ENCODE measurements at regions not wholly inside any gene's neighbourhood (a gene's known extent, or its start where the extent isn't known, plus 50 kb on each side); places are given as distances from the start of the nearest gene placed in this dataset.

DNA sequence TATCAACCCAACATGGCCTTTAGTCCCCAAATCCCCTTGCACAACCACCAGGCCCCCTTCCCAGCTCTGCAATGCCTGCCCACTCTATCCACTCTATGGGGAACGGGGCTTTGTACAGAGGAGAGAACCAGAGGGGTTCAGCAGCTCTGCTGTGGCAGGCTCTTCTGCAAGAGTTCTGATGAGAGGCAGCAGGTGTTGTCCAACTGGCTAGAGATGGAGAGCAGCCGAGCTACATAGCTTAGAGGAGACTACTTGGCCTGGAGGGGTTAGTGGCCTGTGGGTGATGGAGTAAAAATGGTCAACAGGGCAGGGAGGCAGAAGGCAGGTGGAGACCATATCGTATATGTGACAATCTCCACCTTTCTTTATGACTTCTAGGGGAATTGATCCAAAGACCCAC is 103.0 kb downstream of the QPCT start:
- WGBS (ENCODE audit: insufficient coverage) = no CpG with 5 or more reads among the region's 3 CpGs
- no peak overlapping the region for H3K27ac Mint-ChIP-seq
- POLR2A ChIA-PET = no interaction called here

DNA sequence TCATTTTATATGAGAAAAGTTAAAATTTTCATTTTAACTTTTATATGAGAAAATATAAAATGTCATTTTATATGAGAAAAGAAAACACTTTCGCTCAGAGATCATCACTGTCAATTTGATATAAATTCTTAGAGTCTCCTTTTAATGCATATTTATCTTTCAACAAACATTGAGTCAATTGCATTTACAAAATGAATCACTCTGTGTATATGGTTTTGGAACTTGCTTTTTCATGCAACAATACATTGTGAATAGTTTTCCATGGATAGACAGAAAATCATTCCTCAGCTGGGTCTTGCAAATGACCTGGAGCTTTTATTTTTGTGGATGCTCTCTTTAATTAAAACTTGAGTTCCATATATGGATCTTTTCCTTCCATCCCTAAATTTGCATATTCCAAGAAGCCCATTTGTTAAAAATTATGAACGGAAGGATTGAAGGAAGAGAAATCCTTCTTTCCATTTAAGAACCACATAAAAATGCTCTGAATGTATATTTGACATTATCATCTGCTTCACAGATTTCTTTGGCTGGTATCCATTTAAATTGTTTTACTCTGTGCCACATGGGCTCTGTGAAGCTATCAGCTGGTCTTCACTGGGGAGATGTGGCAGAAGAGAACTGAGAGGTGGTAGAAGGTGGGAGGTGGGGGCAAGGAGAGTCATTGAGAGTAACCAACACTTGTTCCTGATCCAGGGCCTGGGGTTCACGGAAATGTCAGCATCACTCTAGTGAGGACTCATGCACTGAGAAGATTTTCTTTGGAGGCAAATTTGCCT is 104.1 kb downstream of the QPCT start:
- WGBS (ENCODE audit: insufficient coverage) = no CpG with 5 or more reads among the region's 3 CpGs
- Mint-ChIP-seq H3K9me3 (peaks cover 0 to 5% (median 0%) of the 10 kb centered on the region in 3 donors), H3K27ac (no peak overlapping the region), H3K4me1 (peaks cover 20 to 43% (median 26%) of the 10 kb centered on the region in 3 donors), H3K36me3 (no peaks in the 10 kb centered on the region), H3K4me3 (no peak overlapping the region), H3K27me3 (no peaks in the 10 kb centered on the region)
- POLR2A ChIA-PET = interaction anchor here in 1 of 2 donors (0.5 to 0.6 kb wide), 2 partner anchors 195 to 250 kb away, joined by 3 to 4 read pairs; no protein-coding TSS in a partner anchor
- H3K27ac ChIP-seq (ENCODE audit: low read length) = no peak overlapping the region
- H3K27me3 ChIP-seq (replicated peaks in 1 of 2; ENCODE audit: control insufficient read depth in 2 of 2, extremely low read depth in 1 of 2, insufficient read depth in 2 of 2, low read length in 1 of 2) = peaks cover 0 to 4% of the 10 kb centered on the region in 2 experiments
- no peaks in the 10 kb centered on the region for H3K36me3 ChIP-seq (ENCODE audit: control insufficient read depth in 2 of 2, extremely low read depth in 1 of 2, insufficient read depth in 1 of 2, low read length in 1 of 2)
- no peak for ATAC-seq (replicated peaks in 1 of 4)
- no peak for DNase-seq
- H3K4me1 ChIP-seq (ENCODE audit: control insufficient read depth in 1 of 2, extremely low read depth in 1 of 2, insufficient read depth in 2 of 2, low read length in 2 of 2) = peaks cover 5 to 10% of the 10 kb centered on the region in 2 experiments
- CTCF ChIA-PET = no interaction called here
- H3K4me3 ChIP-seq (ENCODE audit: control insufficient read depth in 1 of 2, extremely low read depth in 1 of 2, low read length in 1 of 2) = no peak overlapping the region
- H3K9me3 ChIP-seq = no peaks in the 10 kb centered on the region

More for the DNA sequence above, 103.0 kb downstream of the QPCT start:
- H3K4me1 ChIP-seq (ENCODE audit: control insufficient read depth in 1 of 2, extremely low read depth in 1 of 2, insufficient read depth in 2 of 2, low read length in 2 of 2) = no peaks in the 10 kb centered on the region
- CTCF ChIA-PET = no interaction called here
- no peak overlapping the region for H3K4me3 Mint-ChIP-seq
- H3K9me3 ChIP-seq = no peaks in the 10 kb centered on the region
- peaks cover 0 to 4% of the 10 kb centered on the region in 2 experiments for H3K27me3 ChIP-seq (replicated peaks in 1 of 2; ENCODE audit: control insufficient read depth in 2 of 2, extremely low read depth in 1 of 2, insufficient read depth in 2 of 2, low read length in 1 of 2)
- no peak overlapping the region for H3K27ac ChIP-seq (ENCODE audit: low read length)
- H3K4me3 ChIP-seq (ENCODE audit: control insufficient read depth in 1 of 2, extremely low read depth in 1 of 2, low read length in 1 of 2) = no peak overlapping the region
- peaks cover 0 to 4% (median 0%) of the 10 kb centered on the region in 3 donors for H3K9me3 Mint-ChIP-seq
- H3K27me3 Mint-ChIP-seq = peaks cover 0 to 3% of the 10 kb centered on the region in 2 donors
- no peaks in the 10 kb centered on the region for H3K36me3 ChIP-seq (ENCODE audit: control insufficient read depth in 2 of 2, extremely low read depth in 1 of 2, insufficient read depth in 1 of 2, low read length in 1 of 2)
- peaks cover 12 to 33% (median 17%) of the 10 kb centered on the region in 3 donors for H3K4me1 Mint-ChIP-seq
- DNase-seq (no peak), ATAC-seq (replicated peaks in 1 of 4) (no peak)
- H3K36me3 Mint-ChIP-seq = no peaks in the 10 kb centered on the region

DNA sequence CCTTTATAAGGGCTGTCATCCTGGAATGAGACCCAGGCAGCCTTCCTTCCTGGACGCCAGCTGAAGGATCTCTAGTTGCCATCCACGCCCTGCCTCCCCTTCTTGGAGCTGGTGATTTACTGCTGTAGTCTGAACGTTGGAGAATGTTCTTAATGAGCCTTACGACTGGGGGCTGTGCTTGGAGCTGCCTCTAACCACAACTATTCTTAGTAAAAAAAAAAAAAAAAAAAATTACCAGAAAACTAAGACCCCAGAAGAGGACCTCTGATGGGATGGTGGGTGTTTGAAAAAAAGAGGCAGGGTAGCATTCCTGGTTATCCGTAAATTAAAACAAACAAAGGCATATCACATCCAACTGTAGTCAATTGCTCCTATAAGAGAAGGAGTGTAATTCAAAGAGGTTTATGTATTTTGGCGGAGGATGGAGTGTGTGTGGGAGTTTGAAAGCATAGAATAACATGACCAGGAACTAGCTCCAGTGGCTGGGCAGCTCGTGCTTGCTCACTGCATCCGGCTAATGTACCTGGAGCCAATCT is 105.4 kb downstream of the QPCT start:
- no peaks in the 10 kb centered on the region for H3K9me3 ChIP-seq
- CTCF ChIA-PET = interaction anchor here (0.6 to 0.7 kb wide), 3 partner anchors 24 to 1606 kb away, joined by 3 to 6 read pairs (median 4); no protein-coding TSS in a partner anchor
- 82% methylated on average over 2 of the region's 8 CpGs for WGBS (ENCODE audit: insufficient coverage)
- H3K27me3 ChIP-seq (replicated peaks in 1 of 2; ENCODE audit: control insufficient read depth in 2 of 2, extremely low read depth in 1 of 2, insufficient read depth in 2 of 2, low read length in 1 of 2) = peaks cover 0 to 4% of the 10 kb centered on the region in 2 experiments
- H3K4me1 ChIP-seq (ENCODE audit: control insufficient read depth in 1 of 2, extremely low read depth in 1 of 2, insufficient read depth in 2 of 2, low read length in 2 of 2) = peaks cover 5 to 11% of the 10 kb centered on the region in 2 experiments
- no peak overlapping the region for H3K4me3 ChIP-seq (ENCODE audit: control insufficient read depth in 1 of 2, extremely low read depth in 1 of 2, low read length in 1 of 2)
- POLR2A ChIA-PET = no interaction called here
- Mint-ChIP-seq H3K9me3 (peaks cover 0 to 5% (median 0%) of the 10 kb centered on the region in 3 donors), H3K4me3 (peak overlapping the region in 1 of 3 donors; percentile 15), H3K27me3 (no peaks in the 10 kb centered on the region), H3K27ac (no peak overlapping the region), H3K4me1 (peaks cover 22 to 45% (median 28%) of the 10 kb centered on the region in 3 donors), H3K36me3 (no peaks in the 10 kb centered on the region)
- no peak for DNase-seq
- H3K27ac ChIP-seq (ENCODE audit: low read length) = no peak overlapping the region
- H3K36me3 ChIP-seq (ENCODE audit: control insufficient read depth in 2 of 2, extremely low read depth in 1 of 2, insufficient read depth in 1 of 2, low read length in 1 of 2) = no peaks in the 10 kb centered on the region
- no peak for ATAC-seq (replicated peaks in 1 of 4)

DNA sequence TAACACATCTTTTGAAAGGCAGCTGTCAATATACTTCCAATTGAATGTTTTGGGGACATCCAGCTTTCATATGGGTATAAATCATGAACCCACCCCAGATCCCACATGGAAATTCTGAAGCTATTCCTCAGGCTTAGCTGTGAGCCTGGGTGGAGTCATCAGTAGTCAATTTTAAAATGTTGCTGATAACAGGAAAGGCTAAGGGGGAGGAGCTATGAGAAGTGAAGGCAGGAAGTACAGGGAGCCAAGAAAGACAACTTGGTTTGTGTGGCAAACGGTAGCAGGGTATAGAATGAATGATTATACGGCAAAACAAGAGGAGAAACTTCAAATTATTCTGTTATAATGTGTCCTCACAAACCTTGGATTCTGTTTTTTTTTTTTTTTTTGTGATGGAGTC is 108.6 kb downstream of the QPCT start:
- no CpG with 5 or more reads among the region's 2 CpGs for WGBS (ENCODE audit: insufficient coverage)
- Histone ChIP-seq H3K36me3 (ENCODE audit: control insufficient read depth in 2 of 2, extremely low read depth in 1 of 2, insufficient read depth in 1 of 2, low read length in 1 of 2) (no peaks in the 10 kb centered on the region), H3K4me1 (ENCODE audit: control insufficient read depth in 1 of 2, extremely low read depth in 1 of 2, insufficient read depth in 2 of 2, low read length in 2 of 2) (peaks cover 21 to 31% of the 10 kb centered on the region in 2 experiments), H3K27ac (ENCODE audit: low read length) (no peak overlapping the region), H3K4me3 (ENCODE audit: control insufficient read depth in 1 of 2, extremely low read depth in 1 of 2, low read length in 1 of 2) (peak overlapping the region in 1 of 2 donors; percentile 10), H3K27me3 (replicated peaks in 1 of 2; ENCODE audit: control insufficient read depth in 2 of 2, extremely low read depth in 1 of 2, insufficient read depth in 2 of 2, low read length in 1 of 2) (no peaks in the 10 kb centered on the region), H3K9me3 (no peaks in the 10 kb centered on the region)
- Mint-ChIP-seq H3K27me3 (no peaks in the 10 kb centered on the region), H3K27ac (peak overlapping the region; percentile 47 to 68), H3K4me1 (peaks cover 54 to 75% (median 60%) of the 10 kb centered on the region in 3 donors), H3K36me3 (no peaks in the 10 kb centered on the region), H3K4me3 (peak overlapping the region; percentile 25 to 57 (median 28)), H3K9me3 (peaks cover 0 to 5% (median 0%) of the 10 kb centered on the region in 3 donors)
- ChIA-PET CTCF (interaction anchor here in 1 of 2 donors (0.7 kb wide), 1 partner anchor 328 kb away, joined by 3 read pairs; no protein-coding TSS in a partner anchor), POLR2A (interaction anchor here (0.5 to 0.7 kb wide), 2 partner anchors 57 to 149 kb away, joined by 3 to 6 read pairs; no protein-coding TSS in a partner anchor)
- DNase-seq = peak in 2 of 35 experiments; percentile 6 to 34
- ATAC-seq (replicated peaks in 1 of 4) = peak; percentile 45 to 66 (median 58)

DNA sequence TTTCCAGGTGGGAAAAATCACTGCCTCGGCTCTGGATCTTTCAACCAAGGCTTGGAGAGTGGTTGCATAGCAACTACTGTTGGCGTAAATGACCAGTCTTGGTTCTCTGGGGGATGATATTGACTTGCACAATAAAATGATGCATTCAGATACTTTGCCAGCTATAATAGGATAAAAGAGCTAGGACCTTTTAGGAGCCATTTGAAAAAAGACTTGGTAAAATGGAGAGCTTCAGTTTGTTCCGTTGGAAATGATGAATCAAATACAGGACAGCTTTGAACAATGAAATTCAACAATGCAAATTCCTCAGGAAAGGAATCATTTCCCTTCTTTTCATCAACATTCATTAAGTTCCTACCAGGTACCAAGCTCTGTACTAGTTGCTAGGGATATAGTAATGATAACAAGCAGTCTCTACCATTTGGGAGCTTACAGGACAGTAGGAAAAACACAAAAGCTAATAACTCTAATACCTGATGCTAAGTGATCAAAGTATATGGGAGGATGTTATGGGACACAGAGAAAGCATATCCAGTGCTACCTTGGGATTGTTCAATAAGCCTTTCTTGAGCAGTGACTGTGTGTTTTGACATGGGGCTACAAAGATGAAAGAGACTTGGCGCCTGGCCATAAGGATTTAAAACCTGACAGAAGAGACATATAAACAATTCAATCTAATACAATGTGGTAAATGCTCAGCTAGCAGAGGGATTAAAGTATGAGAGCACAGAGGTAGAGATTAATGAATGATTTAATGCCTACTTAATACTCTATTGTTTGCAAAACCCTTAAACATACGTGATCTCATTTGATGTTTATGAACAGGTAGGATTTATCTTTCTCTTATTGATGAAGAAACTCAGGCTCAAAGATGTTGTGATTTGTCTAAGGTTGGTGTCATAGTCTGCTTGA is 110.7 kb downstream of the QPCT start:
- WGBS (ENCODE audit: insufficient coverage) = 100% methylated on average over 2 of the region's 5 CpGs
- H3K4me1 Mint-ChIP-seq = peaks cover 70 to 74% (median 71%) of the 10 kb centered on the region in 3 donors
- H3K4me3 ChIP-seq (ENCODE audit: control insufficient read depth in 1 of 2, extremely low read depth in 1 of 2, low read length in 1 of 2) = no peak overlapping the region
- no peaks in the 10 kb centered on the region for H3K27me3 ChIP-seq (replicated peaks in 1 of 2; ENCODE audit: control insufficient read depth in 2 of 2, extremely low read depth in 1 of 2, insufficient read depth in 2 of 2, low read length in 1 of 2)
- peaks cover 21 to 38% of the 10 kb centered on the region in 2 experiments for H3K4me1 ChIP-seq (ENCODE audit: control insufficient read depth in 1 of 2, extremely low read depth in 1 of 2, insufficient read depth in 2 of 2, low read length in 2 of 2)
- peak overlapping the region in 1 of 3 donors; percentile 78 for H3K4me3 Mint-ChIP-seq
- ATAC-seq (replicated peaks in 1 of 4) (no peak), DNase-seq (no peak)
- H3K36me3 Mint-ChIP-seq = no peaks in the 10 kb centered on the region
- no peaks in the 10 kb centered on the region for H3K36me3 ChIP-seq (ENCODE audit: control insufficient read depth in 2 of 2, extremely low read depth in 1 of 2, insufficient read depth in 1 of 2, low read length in 1 of 2)
- ChIA-PET POLR2A (no interaction called here), CTCF (interaction anchor here (0.6 to 1.1 kb wide), 2 partner anchors 322 to 360 kb away, joined by 3 read pairs; no protein-coding TSS in a partner anchor)
- H3K27me3 Mint-ChIP-seq = no peaks in the 10 kb centered on the region
- peaks cover 0 to 5% (median 0%) of the 10 kb centered on the region in 3 donors for H3K9me3 Mint-ChIP-seq
- H3K27ac ChIP-seq (ENCODE audit: low read length) = no peak overlapping the region
- H3K27ac Mint-ChIP-seq = peak overlapping the region; percentile 97
- H3K9me3 ChIP-seq = no peaks in the 10 kb centered on the region
